ENCODE measurements at regions not wholly inside any gene's neighbourhood (a gene's known extent, or its start where the extent isn't known, plus 50 kb on each side); places are given as distances from the start of the nearest gene placed in this dataset.

- H3K4me3 ChIP-seq (replicated peaks; ENCODE audit: insufficient read depth, low read length): no peak overlapping the region
- no peak overlapping the region for H3K27ac ChIP-seq (replicated peaks)
- no peak for TF ChIP-seq POLR2AphosphoS5 (IDR thresholded peaks at IDR 0.05; ENCODE audit: low read depth)
- no peak for TF ChIP-seq CTCF (IDR thresholded peaks at IDR 0.05; ENCODE audit: insufficient read depth, low read length)
- TF ChIP-seq GABPA (IDR thresholded peaks at IDR 0.05; ENCODE audit: low read depth): no peak
- no peak for TF ChIP-seq SPI1 (IDR thresholded peaks at IDR 0.05; ENCODE audit: borderline replicate concordance, low read depth)
- TF ChIP-seq REST (IDR thresholded peaks at IDR 0.05; ENCODE audit: insufficient replicate concordance, low read depth): no peak
- H3K27me3 ChIP-seq (ENCODE audit: insufficient read depth, poor library complexity, severe bottlenecking): no peaks in the 10 kb centered on the region
- DNase-seq (ENCODE audit: low read depth in 1 of 2, low spot score in 1 of 2): no peak
Observed at GRCh38 chr1:199155166-199156019, 516.6 kb downstream of the PTPRC start.

GRCh38 chr1:199157494-199157893 is 518.7 kb downstream of the PTPRC start:
- no peak for TF ChIP-seq REST (IDR thresholded peaks at IDR 0.05; ENCODE audit: insufficient replicate concordance, low read depth)
- no peak for TF ChIP-seq POLR2AphosphoS5 (IDR thresholded peaks at IDR 0.05; ENCODE audit: low read depth)
- TF ChIP-seq GABPA (IDR thresholded peaks at IDR 0.05; ENCODE audit: low read depth): no peak
- no peak for TF ChIP-seq SPI1 (IDR thresholded peaks at IDR 0.05; ENCODE audit: borderline replicate concordance, low read depth)
- no peak for TF ChIP-seq CTCF (IDR thresholded peaks at IDR 0.05; ENCODE audit: insufficient read depth, low read length)
- no peak overlapping the region for H3K4me3 ChIP-seq (replicated peaks; ENCODE audit: insufficient read depth, low read length)
- no peak for DNase-seq (ENCODE audit: low read depth in 1 of 2, low spot score in 1 of 2)
- H3K27ac ChIP-seq (replicated peaks): no peak overlapping the region
- H3K27me3 ChIP-seq (ENCODE audit: insufficient read depth, poor library complexity, severe bottlenecking): no peaks in the 10 kb centered on the region

GRCh38 chr1:199160521-199161318 is 521.9 kb downstream of the PTPRC start:
- Histone ChIP-seq H3K4me3 (replicated peaks; ENCODE audit: insufficient read depth, low read length) (no peak overlapping the region), H3K27ac (replicated peaks) (no peak overlapping the region), H3K27me3 (ENCODE audit: insufficient read depth, poor library complexity, severe bottlenecking) (no peaks in the 10 kb centered on the region)
- no peak for TF ChIP-seq GABPA (IDR thresholded peaks at IDR 0.05; ENCODE audit: low read depth)
- no peak for TF ChIP-seq REST (IDR thresholded peaks at IDR 0.05; ENCODE audit: insufficient replicate concordance, low read depth)
- no peak for TF ChIP-seq SPI1 (IDR thresholded peaks at IDR 0.05; ENCODE audit: borderline replicate concordance, low read depth)
- TF ChIP-seq POLR2AphosphoS5 (IDR thresholded peaks at IDR 0.05; ENCODE audit: low read depth): no peak
- TF ChIP-seq CTCF (IDR thresholded peaks at IDR 0.05; ENCODE audit: insufficient read depth, low read length): no peak
- DNase-seq (ENCODE audit: low read depth in 1 of 2, low spot score in 1 of 2): no peak

All from HL-60 (cell line).